Gastrocnemius medialis (tissue), 4 donors: ENCODE measurements at regions not wholly inside any gene's neighbourhood (a gene's known extent, or its start where the extent isn't known, plus 50 kb on each side); places are given as distances from the start of the nearest gene placed in this dataset.

Source experiments
- POLR2A ChIP-seq, 2 donors: fragments of 450-650 bp; IDR thresholded peaks; one replicate each; pipeline ENCODE4 v1.6.1; 2017; ENCODE audit warnings: antibody characterized with exemption in 2 of 2, mild to moderate bottlenecking in 2 of 2, moderate library complexity in 2 of 2
- TF ChIP-seq, protein P1 (sequence below), 5 experiments: fragments of 450-650 bp in 3 of 5; fragments of 200-600 bp in 2 of 5; sonication (generic) in 2 of 5; IDR thresholded peaks in 4 of 5; conservative IDR thresholded peaks in 1 of 5; 1 replicate in 4 of 5; 2 replicates in 1 of 5; pipeline ENCODE4 v1.5.1; 2016 to 2019; ENCODE audit warnings: antibody characterized with exemption in 5 of 5, mild to moderate bottlenecking in 3 of 5, moderate library complexity in 3 of 5

DNA sequence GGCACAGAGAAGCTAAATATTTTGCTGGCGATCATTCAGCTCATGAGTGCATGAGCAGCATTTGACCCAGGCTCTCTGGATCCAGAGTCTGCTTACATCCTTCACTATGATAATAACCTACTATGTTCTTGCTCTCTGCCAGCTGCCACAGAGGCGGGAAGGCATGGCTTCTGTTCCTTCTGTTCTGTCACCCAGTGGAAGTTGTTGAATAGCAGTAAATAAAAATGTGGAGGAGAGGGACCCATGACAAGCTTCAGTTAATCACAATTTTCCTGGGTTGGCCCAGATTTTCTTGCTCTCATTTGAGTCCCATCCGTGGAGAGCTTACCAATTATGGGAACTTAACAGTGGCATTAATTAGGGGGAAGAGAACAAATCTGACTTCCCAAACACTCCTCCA is 250.1 kb upstream of the NOCT start:
- TF ChIP-seq, protein P1, sequence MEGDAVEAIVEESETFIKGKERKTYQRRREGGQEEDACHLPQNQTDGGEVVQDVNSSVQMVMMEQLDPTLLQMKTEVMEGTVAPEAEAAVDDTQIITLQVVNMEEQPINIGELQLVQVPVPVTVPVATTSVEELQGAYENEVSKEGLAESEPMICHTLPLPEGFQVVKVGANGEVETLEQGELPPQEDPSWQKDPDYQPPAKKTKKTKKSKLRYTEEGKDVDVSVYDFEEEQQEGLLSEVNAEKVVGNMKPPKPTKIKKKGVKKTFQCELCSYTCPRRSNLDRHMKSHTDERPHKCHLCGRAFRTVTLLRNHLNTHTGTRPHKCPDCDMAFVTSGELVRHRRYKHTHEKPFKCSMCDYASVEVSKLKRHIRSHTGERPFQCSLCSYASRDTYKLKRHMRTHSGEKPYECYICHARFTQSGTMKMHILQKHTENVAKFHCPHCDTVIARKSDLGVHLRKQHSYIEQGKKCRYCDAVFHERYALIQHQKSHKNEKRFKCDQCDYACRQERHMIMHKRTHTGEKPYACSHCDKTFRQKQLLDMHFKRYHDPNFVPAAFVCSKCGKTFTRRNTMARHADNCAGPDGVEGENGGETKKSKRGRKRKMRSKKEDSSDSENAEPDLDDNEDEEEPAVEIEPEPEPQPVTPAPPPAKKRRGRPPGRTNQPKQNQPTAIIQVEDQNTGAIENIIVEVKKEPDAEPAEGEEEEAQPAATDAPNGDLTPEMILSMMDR (IDR thresholded peaks at IDR 0.05 in 4 of 5, conservative IDR thresholded peaks at IDR 0.05 in 1 of 5) = no peak
- TF ChIP-seq POLR2A (IDR thresholded peaks at IDR 0.05) = no peak
